ENCODE measurements at regions not wholly inside any gene's neighbourhood (a gene's known extent, or its start where the extent isn't known, plus 50 kb on each side); places are given as distances from the start of the nearest gene placed in this dataset.

DNA sequence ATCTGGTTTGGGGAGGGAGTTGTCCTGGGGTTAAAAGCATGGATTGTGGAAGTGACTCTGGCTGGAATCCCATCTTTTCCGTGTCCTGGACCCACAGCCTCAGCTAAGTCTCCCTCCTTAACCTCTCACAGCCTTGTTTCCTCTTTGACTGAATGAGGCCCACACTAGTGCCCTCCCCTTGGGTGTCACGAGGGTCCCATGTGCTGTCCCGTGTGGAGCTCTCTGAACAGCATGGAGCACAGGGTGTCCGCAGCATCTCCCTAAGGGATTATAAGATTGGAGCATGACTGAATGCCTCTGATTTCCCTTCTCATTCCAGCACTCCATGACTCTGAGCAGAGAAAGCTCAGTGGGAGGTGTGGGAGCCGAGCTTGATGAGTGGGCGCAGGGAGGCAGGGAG is 182.5 kb downstream of the TEX29 start:
- no peak for DNase-seq

DNA sequence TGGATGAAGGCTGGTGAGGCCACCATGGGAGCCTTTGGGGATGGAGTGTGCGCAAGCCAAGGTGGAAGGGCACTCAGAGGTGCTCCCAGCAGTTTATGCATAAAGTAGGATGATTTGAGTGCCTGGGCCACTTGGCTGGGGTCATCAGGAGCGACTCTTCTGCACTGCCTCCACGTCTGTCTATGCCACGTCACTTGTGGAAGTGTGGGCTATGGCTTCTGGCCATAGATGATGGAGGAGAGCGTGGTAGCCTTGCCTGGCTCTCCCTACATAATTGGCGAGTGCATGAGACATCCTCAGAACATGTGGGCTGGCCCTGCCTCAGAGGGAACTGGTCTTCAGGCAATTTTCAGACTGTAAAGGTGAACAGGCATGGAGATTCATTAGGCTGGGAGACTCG is 182.9 kb downstream of the TEX29 start:
- no peak for DNase-seq

DNA sequence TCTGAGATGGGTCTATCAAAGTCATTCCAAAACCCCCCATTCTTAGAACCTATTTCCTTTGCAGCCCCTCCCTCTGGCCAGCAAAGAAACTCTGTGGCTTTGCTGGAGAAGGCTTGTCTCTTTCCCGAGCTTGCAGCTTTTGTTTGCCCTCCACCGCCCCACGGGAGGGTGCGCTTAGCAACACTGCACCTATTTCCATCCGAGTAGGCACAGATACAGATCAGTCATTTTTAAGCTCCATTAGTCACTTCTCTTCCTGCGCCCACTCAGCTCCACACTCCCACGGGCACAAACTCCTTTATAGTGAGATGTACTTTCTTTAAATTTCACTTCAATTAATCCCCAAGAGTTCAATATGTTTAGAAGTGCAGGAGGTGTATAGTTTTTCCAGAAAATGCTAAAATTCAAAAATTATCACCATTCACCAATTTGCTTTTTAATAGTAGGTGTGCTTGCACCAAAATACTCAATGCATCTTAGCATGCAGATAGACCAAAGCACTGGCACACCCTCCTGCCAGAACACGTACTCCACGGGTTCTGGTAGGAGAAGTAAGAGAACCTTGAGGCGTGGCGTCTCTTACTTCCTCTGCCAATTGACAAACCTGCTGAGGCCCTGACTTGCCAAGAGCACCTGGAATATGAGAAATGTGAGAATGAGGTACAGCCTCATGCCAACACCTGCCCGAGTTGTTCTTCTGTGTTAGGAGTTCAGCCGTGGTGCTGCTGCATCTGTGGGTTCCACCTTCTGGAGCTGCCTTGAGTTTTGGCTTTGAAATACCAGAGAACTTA is 183.7 kb downstream of the TEX29 start:
- DNase-seq: no peak

DNA sequence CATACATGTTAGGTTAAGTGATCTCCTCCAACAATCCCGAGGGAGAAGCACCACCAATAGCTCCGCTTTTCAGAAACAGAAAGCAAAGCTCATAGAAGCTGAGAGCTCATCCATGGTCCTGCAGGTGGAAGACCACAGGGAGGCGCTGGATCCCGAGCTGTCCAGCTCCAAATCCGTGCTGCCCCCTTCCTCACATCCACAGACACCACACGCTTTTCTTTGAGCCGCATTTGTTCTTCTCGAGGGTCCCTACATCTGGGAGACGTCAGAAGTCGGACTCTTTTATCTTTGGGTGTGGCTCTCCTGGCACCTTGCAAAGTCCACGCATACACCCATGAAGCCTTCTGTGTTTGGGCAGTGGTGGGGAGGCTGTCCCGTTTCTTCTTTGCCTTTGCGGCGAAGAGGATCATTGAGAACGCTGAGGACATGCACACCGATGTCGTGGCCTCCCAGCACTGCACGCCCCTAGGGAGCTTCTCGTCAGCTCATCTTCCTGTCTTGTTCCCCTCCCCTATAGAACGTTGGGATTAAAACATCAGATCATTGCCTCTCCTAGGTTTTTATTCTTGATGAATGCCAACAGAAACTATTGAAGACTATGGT is 184.8 kb downstream of the TEX29 start:
- DNase-seq: no peak

GRCh38 chr13:111506125-111506524 is 185.7 kb downstream of the TEX29 start:
- DNase-seq: no peak

GRCh38 chr13:111506621-111507020 is 186.2 kb downstream of the TEX29 start:
- no peak for DNase-seq

- DNase-seq: no peak
These were observed 187.9 kb downstream of the TEX29 start for GRCh38 chr13:111508164-111508870.

DNA sequence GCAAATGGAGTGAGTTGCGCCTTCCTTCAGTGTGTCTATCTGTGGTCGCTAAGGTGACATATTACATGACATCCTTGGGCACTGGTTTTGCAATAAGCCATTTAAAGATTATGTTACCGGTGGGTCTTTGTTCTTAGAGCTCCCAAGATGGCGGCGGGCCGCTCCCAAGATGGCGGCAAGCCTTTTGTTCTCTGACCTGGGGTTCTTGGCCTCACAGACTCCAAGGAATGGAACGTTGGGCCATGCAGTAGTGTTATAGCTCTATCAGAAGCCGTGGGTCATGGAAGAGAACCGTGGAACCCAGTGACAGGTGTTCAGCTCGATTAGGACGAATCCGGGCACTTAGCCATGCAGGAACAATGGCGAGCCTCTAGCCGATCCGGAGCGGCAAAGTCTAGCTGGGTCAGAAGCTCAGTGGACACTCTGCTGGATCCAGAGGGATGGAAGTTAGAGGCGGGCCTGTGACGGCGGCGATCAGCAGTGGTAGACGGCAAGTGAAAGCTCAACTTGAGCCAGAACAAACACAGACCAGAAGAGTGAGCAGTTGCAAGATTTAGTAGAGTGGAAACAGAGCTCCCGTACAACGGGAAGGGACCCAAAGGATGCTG is 188.6 kb downstream of the TEX29 start:
- no peak for DNase-seq

- DNase-seq: no peak
These were observed 190.2 kb downstream of the TEX29 start for GRCh38 chr13:111510502-111511218.

- no peak for DNase-seq
These were observed 190.8 kb downstream of the TEX29 start for GRCh38 chr13:111511219-111511732.

DNA sequence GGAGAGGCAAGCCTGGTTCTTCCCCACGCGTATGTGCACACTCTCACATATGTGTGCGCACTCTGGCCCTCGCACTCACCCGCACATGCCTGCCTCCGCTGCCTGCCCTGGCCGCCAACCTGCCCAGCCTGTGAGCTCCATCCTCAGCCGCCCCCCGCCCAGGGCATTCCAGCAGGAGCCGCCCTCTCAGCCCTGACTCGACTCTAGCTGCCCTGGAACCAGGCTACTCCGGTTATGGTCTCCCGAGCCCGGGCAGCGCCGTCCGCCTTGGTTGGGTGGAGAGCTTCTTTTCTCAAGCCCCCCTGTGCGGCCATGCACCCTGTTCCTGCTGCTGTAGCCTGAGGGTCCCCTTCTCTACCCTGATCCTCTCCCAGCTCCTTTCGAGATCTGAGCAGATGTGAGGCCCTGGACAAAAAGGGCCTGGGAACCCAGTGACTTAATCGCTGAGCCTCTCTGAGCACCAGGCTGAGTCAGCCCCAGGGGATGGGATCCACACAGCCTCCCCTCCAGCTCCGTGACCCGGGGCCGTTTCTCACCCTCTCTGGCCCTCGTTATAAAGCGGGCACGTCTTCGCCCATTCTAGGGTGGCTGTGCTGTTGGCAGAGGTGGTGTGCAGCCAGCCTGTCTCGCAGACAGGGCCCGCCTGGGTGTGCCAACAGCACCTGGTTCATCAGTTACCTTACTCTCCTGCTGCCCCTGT is 191.5 kb downstream of the TEX29 start:
- no peak for DNase-seq

- no peak for DNase-seq
These were observed 192.3 kb downstream of the TEX29 start for GRCh38 chr13:111512707-111513106.

DNA sequence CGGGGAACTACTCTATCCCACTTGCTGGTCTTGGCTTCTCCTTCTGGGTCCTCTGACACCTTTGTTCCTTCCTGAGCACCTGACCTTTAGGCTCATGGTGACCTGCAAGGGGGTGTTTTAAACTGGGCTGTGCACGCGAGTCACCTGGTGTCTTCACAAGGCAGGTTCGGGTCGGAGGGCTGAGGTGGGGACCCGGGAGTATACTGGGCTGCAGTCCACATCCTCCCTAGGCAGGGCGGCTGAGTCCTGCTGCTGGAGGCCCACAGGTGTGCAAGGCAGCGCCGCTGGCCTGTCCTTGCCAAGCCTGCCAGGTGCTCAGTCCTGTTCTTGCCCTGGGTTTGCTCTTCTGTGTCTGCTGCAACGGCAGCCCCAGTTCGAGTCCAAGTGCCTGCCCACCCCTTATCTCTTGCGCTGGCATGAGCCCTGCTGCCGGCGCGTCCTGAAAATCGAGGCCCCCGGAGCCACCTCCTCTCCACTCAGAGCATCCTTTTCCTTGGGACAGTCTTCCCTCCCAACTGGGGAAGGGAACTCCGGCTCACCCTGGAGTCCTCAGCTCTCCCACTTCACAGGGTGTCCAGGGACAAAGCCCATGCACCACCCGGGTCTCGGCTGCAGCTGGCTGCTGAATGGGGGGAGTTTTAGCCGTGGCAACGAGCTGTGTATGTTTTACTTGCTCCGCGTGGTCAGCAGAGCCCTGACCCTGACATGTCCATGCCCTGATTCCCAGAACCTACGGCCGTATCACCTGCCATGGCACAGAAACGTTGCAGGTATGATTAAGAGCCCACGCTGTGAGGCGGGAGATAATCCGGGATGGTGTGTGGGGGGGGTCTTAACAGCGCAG is 193.5 kb downstream of the TEX29 start:
- no peak for DNase-seq

- DNase-seq: no peak
These were observed 194.3 kb downstream of the TEX29 start for GRCh38 chr13:111514610-111515306.

DNA sequence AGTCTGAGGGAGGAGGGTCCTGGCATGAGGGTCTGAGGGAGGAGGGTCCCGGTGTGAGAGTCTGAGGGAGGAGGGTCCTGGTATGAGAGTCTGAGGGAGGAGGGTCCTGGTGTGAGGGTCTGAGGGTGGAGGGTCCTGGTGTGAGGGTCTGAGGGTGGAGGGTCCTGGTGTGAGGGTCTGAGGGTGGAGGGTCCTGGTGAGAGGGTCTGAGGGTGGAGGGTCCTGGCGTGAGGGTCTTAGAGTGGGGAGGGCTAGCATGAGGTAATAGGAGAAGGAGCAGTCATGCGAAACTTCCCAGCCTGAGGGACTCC is 194.8 kb downstream of the TEX29 start:
- no peak for DNase-seq

DNA sequence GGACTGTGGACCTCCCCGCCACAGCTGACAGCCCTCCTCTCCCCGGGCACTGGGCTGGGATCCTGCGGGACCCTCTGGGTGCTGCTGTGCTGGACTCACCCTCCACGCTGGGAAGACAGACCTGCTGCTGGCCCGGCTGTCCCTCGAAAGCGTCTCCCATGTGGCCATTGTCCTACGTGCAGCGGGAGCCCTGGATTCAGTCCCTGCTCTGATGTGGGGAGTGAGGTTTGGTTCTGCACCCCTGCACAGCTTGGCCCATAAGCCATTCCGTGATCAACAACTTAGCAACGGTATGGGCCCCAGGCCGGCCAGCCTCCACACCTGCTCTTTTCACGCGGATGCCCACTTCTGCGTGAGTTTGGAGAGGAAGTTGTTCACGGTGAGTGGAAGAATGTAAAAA is 195.2 kb downstream of the TEX29 start:
- DNase-seq: no peak

- no peak for DNase-seq
These were observed 196.5 kb downstream of the TEX29 start for GRCh38 chr13:111516712-111517640.

DNA sequence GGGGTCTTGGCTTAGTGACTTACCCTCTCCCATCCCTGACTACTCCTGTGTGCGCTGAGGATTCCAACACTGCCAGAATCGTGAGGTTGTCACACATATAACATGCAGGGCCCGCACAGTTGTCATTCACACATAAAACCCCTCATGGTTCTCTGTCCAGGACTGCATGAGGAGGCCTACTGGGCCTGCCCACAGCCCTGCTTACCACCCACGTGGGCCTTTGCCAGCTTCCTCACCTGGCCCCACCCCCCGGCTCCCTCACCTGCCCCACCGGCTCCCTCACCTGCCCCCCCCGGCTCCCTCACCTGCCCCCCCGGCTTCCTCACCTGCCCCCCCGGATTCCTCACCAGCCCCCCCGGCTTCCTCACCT is 197.2 kb downstream of the TEX29 start:
- DNase-seq: no peak

DNA sequence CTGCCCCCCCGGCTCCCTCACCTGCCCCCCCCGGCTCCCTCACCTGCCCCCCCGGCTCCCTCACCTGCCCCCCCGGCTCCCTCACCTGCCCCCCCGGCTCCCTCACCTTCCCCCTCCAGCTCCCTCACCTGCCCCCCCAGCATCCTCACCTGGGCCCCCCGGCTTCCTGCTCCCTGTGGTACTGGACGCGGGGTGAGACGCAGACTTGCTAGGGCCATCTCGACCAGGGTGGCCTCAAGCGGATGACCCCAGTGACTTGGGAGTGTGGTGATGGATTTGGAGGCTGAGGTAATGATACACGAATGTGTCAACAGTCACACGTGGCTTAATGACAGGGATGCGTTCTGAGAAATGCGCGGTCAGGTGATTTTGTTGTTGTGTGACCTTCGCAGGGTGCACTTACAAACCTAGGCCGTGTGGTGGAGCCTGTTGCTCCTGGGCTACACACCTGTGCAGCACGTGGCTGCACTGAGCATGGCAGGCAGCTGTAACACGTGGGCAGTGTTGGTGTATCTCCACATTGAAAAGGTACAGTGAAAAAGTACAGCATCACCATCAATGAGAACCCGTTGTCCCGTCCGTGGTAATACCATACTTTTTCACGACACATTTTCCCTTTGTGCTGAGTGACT is 197.8 kb downstream of the TEX29 start:
- DNase-seq: no peak

All from fibroblast of skin of right quadriceps (primary cell).